Peyer's patch (tissue), 4 donors: ENCODE measurements at regions not wholly inside any gene's neighbourhood (a gene's known extent, or its start where the extent isn't known, plus 50 kb on each side); places are given as distances from the start of the nearest gene placed in this dataset.

Experiments used
- POLR2A ChIP-seq, 2 donors: fragments of 450-650 bp; IDR thresholded peaks; one replicate each; pipeline ENCODE4 v1.5.1; 2017; ENCODE audit warnings: antibody characterized with exemption in 2 of 2, mild to moderate bottlenecking in 2 of 2, moderate library complexity in 2 of 2
- TF ChIP-seq, protein P1 (sequence below), 6 experiments: fragments of 450-650 bp in 4 of 6; fragments of 200-600 bp in 2 of 6; sonication (generic) in 1 of 6; IDR thresholded peaks; one replicate each; pipeline ENCODE4 v1.5.1; 2017 to 2019; ENCODE audit warnings: antibody characterized with exemption in 6 of 6, mild to moderate bottlenecking in 3 of 6, moderate library complexity in 1 of 6

DNA sequence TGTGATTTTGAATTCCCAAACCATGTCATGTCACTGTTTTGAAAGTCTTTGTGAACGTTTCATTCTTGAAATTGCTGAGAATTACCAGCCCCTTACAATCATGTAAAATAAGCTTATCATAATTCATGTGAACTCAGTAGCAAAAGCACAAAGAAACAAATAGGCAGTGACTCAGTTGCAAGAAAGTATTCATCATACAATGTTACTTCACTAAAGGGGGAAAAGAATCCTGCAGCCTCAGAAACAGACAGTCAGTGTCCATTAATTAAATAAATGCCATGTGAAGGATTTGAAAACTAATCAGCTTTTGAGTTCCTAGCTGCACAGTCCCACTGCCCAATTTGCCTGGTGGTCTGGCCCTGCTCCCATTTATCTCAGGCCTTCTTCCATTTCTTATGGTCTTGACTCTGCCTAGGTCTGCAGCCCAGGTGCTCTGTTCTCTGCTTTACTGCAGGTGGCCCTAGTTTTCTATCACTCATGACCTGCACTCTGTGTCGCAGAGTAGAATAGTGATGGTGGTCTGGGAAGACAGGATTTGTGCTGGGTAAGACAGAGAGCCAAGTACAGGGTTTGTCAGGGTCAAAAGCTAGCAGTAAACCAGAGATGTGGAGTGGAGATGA is 99.7 kb downstream of the PLCE1 start:
- TF ChIP-seq, protein P1, sequence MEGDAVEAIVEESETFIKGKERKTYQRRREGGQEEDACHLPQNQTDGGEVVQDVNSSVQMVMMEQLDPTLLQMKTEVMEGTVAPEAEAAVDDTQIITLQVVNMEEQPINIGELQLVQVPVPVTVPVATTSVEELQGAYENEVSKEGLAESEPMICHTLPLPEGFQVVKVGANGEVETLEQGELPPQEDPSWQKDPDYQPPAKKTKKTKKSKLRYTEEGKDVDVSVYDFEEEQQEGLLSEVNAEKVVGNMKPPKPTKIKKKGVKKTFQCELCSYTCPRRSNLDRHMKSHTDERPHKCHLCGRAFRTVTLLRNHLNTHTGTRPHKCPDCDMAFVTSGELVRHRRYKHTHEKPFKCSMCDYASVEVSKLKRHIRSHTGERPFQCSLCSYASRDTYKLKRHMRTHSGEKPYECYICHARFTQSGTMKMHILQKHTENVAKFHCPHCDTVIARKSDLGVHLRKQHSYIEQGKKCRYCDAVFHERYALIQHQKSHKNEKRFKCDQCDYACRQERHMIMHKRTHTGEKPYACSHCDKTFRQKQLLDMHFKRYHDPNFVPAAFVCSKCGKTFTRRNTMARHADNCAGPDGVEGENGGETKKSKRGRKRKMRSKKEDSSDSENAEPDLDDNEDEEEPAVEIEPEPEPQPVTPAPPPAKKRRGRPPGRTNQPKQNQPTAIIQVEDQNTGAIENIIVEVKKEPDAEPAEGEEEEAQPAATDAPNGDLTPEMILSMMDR (IDR thresholded peaks at IDR 0.05) = no peak
- no peak for TF ChIP-seq POLR2A (IDR thresholded peaks at IDR 0.05)
